IPS-NIHi11 (cell line): ENCODE measurements at regions not wholly inside any gene's neighbourhood (a gene's known extent, or its start where the extent isn't known, plus 50 kb on each side); places are given as distances from the start of the nearest gene placed in this dataset.
"Not testable (repeated sequence)": the region's sequence is repeated elsewhere in the genome, so short reads cannot be mapped to it uniquely, and the experiment has no call there.

Experiments used
- DNase-seq: peaks from one replicate; pipeline ENCODE4 v3.0.0; 2012; ENCODE audit warnings: mixed read lengths, low spot score

DNA sequence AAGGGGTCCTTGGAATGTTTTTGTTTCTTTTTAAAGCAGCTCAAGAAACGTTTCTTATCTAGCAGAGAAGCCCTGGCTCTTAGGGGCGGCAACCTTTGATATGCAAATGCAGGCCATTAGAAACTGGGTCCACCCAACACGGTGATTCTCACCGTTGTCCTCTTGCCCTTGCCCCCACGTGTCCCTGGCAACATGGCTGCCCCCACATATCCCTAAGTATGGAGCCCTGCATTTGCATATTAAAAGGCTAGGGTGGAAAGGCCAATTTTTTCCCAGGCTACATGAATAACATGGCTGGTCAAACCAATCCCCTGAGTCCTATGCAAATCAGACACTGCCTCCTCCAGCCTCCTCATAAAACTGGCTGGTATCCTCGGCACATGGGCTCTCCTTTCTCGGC, 230.1 kb upstream of the SPOPL start:
- DNase-seq: peak; percentile 18

DNA sequence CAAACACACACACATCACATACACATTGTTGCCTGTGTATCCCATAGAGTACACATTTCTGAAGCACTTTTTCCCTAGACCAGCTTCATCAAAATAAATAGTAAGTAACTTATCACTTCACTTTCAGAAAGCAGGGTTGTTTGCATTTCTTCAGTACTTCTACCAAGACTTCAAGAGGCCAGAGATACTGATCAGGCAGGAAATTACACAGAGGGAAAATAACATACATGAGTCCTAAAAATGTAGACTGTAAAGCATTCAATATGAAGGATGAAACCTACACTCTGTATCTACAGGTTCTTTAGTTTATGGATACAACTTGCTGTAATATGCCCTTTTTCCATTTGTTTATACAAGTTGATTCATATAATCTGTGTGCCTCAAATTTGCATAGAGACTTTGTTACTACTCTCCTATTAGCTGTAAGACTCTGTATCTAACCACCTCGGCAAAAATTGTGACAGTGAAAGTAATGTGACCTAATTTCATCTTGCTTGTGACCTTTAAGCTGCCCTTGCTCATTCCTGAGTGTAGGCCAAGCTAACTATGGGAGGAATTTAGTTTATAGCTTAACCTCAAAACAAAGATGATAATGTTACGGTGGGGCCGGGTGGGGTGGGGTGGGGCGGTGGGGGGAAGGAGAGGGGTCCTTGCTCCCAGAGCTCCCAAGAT, 228.9 kb upstream of the SPOPL start:
- DNase-seq: no peak

DNA sequence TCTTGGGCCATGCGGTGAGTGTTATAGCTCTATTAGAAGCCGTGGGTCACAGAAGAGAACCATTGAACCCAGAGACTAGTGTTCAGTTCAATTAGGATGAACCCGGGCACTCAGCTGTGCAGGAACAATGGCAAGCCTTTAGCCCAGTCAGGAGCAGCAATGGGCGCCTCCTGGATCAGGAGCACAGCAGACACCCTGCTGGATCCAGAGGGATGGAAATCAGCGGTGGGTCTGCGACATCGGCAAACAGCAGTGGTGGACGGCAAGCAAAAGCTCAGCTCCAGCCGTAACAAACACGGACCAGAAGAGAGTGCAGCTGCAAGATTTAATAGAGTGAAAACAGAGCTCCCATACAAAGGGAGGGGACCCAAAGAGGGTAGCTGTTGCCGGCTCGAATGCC, 228.3 kb upstream of the SPOPL start:
- not testable (repeated sequence) for DNase-seq

DNA sequence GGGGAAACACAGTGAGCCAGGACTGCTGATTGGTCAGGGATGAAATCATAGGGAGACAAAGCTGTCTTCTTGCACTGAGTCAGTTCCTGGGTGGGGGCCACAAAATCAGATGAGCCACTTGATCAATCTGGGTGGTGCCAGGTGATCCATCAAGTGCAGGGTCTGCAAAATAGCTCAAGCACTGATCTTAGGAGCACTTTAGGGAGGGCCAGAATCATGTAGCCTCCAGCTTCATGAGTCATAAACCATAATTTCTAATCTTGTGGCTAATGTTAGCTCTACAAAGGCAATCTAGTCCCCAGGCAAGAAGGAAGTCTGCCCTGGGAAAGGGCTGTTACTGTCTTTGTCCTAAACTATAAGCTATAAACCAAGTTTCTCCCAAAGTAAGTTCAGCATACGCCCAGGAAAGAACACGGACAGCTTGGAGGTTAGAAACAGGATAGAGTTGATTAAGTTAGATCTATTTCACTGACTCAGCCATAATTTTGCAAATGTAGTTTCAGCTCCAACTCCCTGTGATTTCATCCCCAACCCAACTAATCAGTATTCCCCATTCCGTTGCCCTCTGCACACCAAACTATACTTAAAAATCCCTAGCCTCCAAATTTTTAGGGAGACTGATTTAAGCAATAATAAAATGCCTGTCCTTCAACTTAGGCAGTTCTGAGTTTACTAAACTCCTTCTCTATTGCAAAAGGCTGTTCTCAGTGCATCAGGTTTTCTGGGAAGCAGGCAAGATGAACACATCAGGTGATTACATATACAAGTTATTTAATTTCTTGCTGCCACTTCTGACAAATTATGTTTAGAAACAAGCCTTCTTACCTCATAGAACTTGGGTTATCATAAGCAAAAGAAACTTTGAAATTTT, 226.9 kb upstream of the SPOPL start:
- no peak for DNase-seq

DNA sequence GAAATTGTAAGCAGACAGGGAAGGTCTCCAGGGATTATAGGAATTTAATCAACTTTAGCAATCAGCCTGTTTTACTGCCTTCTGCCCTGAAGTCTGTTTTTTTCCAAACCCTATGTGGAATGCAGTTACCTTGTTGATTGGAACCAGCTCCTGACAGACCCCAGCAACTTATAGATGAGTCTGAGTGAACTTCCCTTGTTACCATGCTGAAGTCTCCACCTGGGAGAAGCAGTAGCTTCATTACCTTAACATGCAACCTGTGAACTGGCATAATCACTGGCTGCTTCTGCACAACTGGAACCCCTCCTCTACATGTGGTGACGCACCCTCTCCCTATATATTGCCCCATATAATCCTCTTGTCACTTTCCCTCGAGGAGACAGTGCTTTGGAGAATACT, 226.3 kb upstream of the SPOPL start:
- no peak for DNase-seq

DNA sequence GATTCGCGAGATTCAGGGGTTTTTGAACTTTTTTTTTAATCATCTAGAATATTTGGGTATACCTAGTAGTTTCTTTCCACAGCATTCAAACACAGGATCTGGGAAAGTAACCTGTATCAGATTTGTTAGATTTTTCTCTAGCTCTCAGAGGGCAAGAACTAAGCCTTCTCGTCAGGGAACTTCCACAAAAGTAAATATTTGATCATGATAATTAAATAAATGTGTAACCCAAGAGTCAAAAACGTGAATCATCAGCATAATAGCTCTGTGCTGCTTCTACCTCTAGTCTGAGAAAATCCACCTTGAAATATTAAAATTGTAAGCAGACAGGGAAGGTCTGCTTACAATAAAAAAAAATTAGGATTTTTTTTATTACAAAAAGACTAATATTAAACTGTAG, 225.7 kb upstream of the SPOPL start:
- no peak for DNase-seq

DNA sequence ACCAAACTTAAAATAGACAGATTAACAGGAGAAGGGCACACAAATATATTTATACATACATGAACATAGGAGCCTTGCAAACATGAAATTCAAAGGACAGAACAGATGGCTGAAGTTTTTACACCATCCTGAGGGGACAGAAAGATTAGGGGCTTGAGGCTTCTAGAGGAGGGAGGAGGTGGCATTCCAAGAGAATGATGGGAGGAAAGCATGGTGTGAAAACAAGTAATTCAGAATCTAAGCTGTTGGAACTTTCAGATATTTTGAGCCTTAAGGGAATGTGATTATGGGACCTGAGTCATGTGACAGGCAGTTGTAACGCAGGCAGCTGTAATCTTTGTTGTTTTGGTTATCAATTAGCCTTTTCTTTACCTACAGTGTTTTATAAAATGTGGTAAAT, 225.2 kb upstream of the SPOPL start:
- no peak for DNase-seq

DNA sequence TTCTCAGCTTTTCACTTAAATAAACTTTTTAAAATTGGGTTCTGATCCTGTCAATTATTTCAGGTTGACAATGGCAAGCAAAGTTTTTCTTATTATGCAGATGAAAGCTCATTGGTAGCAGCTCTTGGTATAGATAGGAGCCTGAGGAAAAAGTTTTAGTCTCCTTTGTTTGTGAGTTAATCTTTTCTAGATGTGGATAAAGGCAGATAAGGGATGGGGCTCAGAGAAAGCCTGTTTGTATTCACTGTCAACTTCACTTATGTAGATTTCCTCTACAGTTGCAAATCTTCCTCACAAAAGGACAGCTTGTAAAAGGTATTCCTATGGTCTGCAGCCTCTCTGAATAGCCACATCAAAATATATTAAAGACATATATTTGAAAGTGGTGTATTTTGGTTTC, 224.5 kb upstream of the SPOPL start:
- DNase-seq: peak; percentile 37

DNA sequence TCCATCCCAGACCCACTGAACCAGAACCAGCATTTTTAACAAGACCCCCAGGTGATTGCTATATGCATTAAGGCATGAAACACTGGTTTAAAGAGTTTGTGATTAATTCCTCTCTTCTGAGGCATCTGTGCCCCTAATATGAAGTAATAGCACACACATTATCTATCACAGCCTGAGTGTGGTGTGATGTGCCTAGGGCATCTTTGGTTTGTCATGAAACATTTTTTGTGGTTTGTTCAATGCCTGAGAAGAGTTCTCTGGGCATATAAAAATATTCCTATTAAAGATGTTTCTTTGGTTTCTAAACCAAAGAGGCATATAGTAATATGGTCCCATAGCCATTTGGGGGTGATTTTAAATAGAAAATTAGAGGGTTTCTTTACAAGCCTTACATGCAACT, 221.7 kb upstream of the SPOPL start:
- DNase-seq: no peak

DNA sequence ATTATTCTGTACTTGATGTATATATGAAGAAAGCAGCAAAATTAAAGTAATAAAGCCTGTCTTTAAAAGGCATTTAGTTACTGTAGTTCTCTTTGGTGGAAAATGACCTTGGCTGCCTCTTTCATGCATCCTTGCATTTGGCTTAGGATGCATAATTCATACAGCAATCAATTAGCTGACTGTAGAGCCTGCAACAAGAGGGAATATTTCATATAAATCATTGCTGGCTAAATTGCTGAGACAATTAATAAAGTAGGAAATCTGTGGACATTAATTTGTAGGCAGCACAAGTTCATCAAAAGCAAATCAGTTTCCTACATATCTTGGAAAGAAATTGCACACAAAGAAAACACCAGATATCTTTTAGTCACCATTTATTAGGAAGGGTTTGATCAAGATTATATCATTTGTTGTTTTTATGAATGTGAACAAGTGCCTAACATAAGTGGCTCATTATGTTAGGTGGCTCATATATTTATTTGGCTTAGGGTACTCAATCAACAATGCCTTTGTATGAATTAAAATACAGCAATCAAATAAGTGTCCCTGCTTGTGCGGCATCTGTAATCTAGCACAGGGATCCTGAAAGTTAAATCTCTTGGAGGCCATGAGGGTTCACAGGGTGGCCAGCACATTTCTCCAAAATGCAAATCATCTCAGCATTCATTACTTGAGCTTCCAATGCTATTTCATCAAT, 220.4 kb upstream of the SPOPL start:
- DNase-seq: no peak

DNA sequence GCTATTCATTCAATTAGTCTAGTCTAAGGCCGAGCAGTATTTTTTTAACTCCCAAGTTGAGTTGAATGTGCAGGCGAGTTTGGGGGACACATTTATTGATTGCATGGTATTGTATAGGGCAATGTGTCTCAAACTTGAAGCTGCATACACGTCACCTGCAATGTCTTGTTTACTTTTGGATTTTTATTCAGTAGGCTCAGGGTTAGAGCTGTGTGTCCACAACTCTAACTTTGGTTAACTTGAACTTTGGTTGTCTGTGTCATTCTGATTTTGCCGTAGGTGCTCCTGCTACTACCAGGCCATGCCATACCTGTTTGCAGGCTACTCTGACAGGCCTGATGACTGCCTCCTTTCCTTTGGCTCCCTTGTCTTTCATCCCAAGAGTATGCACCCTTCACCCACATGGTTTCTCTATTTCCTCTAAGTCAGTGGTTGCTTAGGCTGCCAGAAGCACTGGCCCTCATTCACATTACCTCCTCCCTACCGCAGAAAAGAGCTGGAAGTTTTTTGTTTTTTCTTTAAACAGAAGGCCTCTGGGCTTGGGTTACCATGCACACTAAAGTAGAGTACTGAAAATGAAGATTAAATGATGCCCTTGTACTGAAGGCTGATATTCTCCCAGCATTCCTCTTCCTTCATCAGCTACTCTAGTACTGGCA, 219.4 kb upstream of the SPOPL start:
- DNase-seq: no peak

DNA sequence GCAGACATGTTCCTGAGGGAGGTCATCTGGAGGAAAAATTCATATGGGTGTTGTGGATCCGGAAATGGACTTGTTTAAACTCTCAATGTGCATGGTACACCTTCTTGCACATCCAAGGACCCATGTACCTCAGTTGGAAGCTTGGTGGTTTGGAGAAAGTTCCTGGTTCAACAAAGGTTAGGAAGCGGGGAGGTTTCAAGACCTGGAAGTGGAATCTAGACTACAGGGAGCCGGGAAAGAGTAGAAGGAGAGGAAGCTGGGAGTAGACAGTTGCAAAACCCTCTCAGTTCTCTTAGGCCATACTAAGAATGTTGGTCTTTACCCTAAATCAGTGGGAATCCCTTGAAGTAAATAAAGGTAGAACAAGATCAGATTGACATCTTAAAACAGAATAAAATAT, 209.8 kb upstream of the SPOPL start:
- DNase-seq: peak; percentile 15

DNA sequence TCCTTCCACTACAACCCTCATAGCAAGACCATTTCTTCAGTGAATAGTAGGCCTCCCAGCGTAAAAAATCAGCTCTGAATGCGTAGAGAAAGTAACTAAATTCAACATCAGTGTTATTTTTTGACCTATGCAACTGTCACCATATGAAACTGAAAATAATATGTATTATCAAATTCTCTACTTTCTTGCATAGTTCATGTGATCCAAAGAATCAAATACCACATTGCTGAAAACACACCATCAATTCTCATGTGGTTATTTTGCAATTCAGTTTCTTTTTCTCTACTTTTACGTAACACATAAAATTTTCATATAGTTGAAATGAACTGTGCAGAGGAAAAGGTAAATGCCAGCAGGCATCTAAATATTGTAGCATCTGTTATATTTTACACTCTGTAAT, 208.5 kb upstream of the SPOPL start:
- DNase-seq: no peak

DNA sequence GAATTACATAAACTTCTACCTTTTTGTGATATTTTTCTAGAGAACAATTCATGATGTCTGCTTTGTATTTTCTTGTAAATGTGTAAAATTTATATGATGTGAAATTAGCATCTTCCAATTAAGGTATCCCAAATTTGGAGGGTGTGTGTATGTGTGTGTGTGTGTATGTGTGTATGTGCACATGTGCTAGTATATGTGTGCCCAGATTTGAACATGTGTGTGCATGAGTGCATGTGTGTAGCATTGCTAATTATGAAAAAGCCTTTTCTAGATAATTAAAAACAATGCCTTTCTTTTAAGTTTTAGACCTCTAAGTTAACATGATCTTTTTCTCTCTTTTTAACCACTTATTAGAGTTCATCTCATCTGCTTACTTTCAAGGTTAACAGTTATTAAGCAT, 208.0 kb upstream of the SPOPL start:
- no peak for DNase-seq

DNA sequence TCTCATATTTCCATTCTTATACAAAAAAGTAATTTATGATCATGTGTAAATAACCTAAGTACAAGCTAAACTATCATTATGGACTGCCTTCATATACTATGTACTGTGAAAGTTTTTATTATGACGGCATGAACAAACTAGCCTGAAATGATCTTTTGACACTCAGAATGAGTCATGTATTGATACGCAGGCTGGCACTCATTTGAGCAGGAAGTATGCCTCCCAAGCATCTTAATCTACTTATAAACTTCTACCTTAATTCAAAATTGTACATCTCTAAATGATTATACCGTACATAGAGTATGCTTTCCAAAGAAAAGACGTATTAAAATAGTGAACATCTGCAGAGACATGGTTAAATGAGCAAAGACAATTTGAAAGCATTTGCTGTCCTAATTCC, 207.1 kb upstream of the SPOPL start:
- no peak for DNase-seq

DNA sequence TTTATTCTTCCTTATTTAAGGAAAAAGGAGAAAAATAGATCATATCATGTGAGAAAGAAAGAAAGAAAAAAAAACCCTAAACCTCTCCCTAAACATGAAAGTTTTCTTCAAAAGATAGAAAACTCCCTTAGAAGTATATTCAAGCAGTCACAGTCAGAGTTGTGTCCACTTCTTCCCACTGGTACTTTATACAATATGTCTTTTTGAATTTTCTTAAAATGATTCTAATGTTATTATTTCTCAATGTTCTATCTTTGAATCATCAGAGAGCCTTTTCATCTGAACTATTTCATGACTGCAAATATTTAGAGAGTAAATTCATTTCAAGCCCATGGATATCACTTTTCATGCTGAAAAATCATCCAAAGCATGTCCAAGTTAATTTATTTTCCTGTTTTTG, 205.2 kb upstream of the SPOPL start:
- DNase-seq: no peak

DNA sequence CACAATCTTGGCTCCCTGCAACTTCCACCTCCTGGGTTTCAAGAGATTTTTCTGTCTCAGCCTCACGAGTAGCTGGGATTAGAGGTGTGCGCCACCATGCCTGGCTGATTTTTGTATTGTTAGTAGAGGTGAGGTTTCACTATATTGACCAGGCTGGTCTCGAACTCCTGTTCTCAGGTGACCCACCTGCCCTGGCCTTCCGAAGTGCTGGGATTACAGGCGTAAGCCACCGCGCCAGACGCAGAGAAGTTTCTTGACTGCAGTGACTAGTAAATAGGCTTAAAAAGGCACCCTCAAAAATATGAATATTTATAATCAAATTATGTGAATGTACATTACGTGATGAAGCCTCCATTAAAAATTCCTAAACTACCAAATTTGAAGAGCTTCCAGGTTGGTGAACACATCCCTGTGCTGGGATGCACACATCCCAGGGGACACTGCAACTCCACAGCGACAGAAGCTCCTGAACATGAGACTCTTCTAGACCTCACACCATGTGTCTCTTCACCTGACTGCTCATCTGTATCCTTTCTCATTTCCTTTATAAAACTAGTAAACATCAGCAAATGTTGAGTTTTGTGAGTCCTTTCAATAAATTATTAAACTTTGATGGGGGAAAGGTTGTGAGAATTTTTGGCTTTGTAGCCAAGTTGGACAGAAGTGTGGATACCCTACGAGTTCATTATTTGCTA, 203.3 kb upstream of the SPOPL start:
- DNase-seq: no peak

DNA sequence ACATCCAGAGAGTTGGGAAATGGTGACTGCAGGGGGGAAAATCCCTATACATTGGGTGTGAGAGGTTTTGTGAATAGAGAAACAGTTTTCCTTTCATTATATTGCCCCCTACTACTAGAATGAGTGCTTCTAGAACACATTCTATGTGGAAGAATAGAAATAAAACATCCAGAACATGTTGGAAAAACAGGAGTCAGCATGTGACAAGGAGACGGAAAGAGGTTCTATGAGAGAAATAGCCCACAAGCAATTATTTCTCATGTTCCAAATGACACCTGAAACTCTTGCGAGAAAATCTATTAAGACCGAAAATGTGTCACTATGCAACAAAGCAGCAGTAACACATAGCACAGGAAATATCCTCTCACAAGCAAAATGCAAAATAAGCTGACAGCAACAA, 202.7 kb upstream of the SPOPL start:
- no peak for DNase-seq

DNA sequence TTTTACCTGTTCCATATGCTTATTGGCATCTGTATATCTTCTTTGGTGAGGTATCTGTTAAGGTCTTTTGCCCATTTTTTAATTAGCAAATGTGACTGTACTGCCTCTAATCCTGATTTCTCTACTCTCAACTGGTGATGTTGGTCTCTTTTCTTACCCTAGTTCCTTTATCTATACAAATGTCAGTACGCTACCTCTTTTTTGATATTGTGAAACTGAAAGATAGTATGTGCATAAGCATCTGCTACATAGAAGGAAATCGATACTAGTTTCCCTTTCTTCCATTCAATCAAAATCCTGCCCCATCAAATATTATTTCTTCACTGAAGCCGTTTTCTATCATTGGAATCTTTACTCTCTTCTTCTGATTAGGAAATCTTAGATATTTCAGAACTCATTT, 194.9 kb upstream of the SPOPL start:
- DNase-seq: no peak

DNA sequence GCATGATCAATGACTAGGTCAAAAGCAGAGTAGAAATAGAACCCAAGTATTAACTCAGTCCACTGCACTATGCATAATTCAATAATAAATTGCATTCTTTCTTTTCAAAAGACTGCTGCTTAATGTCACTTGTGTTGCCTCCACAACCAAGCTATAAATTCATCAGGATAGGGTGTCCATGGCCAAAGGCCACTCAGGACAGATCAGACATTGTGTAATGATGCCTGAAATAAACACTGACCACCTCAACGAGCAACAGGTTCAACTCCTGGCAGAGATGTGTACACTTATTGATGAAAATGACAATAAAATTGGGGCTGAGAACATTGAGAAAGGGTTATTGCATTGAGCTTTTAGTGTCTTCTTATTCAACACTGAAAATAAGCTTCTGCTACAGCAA, 194.5 kb upstream of the SPOPL start:
- no peak for DNase-seq

DNA sequence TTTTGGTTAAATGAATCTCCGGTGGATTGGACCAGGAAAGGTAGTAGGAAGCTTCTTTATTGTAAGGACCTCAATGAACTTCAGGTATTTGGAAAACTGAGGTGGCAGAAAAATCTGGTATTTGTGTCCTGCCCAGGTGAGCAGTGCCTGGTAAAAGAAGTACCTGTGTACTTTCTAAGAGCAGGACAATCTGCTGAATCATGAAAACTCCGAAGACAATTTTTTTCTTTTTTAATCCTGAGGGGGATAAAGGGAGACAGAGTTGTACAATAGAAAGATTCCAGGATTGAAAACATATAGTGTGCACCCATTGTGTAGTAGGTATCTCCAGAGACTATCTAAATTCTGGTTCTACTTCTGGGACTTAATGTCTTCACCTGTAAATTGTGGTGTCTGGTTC, 191.8 kb upstream of the SPOPL start:
- DNase-seq: no peak

DNA sequence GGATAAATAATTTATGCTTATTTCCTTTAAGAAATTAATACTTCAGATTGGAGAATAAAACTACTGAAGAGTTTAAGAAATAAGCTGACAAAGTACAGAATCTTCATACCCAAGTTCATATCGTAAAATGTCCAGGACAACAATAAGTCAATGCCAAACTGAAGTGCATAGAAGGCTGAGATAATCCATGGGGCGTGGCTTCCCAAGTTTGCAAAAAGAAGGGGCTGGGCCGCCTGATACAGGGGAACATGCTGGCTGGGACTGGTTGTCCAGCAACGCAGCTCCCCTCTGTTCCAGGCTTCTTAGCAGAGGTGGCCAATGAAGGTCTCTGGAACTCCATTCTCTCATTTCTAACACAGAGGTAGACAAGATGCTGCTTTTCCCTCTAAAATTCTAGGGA, 189.5 kb upstream of the SPOPL start:
- DNase-seq: no peak
